GM18868 (cell line): ENCODE measurements at regions not wholly inside any gene's neighbourhood (a gene's known extent, or its start where the extent isn't known, plus 50 kb on each side); places are given as distances from the start of the nearest gene placed in this dataset.
"Not testable (repeated sequence)": the region's sequence is repeated elsewhere in the genome, so short reads cannot be mapped to it uniquely, and the experiment has no call there.

Source experiments
- ATAC-seq: cut with Tn5 transposase; IDR thresholded peaks from one replicate; pipeline ENCODE4 v1.9.1; 2021; ENCODE audit warnings: mild to moderate bottlenecking, moderate library complexity; ENCODE audit not compliant: unreplicated experiment

DNA sequence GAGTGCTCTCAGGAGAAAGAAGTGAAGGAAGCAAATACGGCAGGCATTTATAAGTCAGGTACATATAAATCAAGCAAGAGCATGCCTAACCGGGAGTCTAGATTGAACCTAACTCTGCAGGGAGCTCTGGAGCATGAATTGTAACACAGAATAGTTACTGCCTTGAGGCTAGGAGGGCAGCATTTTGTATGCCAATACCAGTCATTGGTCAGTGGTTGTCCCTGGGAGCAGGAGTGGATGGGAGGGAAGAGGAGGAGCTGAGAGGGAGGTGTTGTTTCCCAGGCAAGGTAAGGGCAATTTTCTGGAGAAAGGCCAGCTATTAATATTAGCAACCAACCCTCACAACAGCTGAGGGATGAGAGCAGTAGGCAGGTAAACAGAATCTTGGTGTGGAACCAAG, 224.7 kb upstream of the DCAF8L1 start:
- ATAC-seq = no peak

DNA sequence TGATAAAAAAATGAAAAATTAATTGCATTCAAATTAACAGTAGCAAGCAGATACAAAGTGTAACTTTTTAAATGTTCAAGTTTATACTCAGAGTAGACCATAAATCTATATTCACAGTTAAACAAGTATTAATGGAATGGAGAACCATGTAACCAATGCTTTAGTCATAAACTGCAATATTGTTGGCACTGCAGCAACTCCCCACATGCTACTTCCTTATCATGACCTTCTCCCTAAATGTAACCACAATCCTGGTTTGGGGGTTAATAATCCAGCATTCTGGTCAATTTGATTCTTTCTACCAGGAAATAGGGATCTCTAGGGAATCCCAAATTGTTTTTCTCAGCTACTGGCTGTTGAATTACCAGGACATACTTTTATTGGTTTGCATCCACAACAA, 223.9 kb upstream of the DCAF8L1 start:
- no peak for ATAC-seq

DNA sequence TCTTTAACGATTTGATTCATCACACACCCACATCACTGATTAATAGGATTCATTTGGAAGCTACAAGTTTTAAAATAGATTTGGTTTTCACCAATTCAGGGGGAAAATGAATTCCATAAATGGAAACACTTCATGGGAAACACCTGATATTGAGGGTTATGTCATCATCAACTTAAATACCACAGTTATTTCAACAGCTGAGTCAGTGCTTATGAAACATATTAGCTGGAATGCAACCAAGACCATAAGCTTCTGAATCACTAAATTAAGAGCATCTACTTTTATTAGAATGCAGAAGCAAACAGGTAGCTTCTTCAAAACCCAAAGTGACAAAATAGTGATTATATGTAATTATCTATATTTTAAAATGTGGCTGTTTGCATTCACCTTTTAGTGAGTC, 207.8 kb upstream of the DCAF8L1 start:
- ATAC-seq = no peak

DNA sequence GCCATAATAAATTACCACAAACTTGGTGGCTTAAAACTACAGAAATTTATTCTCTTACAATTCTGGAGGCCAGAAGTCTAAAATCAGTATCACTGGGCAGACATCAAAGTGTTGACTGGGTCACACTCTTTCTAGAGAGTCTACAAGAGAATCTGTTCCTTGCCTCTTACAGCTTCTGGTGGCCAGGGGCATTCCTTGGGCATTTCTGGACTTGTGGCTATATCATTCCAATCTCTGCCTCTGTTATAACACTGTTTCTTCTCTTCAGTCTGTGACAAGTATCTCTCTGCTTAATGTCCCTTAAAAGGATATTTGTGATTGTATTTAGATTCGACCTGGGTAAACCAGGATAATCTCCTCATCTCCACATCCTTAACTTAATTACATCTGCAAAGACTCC, 207.3 kb upstream of the DCAF8L1 start:
- ATAC-seq = no peak

DNA sequence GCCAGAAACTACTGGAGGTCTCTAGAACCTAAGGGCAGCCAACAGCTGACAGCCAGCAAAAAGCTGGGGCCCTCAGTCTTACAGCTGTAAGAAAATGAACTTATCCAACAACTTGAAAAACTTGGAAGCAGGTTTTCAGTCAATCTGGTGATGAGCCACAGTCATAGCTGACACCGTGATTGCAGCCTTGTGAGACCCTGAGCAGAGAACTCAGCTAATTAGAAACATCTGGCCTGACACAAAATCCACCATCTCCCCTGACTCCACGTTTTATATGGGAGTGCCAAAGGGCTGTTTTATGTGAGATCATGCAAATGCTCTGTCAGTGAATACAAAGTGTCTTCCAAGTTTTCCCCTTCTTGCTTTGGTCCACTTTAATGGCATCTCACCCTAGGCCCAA, 198.8 kb upstream of the DCAF8L1 start:
- ATAC-seq = no peak

DNA sequence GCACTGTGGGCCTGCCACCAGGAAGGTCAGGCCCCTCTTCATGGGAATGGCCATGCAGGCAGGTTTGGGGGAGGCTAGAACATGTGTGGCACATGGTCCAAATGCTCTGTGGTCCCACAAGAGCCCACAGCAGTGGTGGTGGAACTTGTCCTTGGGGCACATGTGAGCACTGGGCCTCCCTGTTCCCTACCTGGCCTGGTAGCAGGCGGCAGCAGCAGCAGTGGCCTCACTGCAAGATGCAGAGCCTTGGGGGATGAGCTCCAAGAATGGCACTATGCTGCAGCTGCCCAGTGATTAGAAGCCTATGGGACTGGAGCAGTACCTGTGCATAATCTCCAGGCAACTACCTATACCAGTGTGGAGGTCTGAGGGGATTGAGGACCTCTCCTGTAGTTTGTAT, 197.0 kb upstream of the DCAF8L1 start:
- no peak for ATAC-seq

DNA sequence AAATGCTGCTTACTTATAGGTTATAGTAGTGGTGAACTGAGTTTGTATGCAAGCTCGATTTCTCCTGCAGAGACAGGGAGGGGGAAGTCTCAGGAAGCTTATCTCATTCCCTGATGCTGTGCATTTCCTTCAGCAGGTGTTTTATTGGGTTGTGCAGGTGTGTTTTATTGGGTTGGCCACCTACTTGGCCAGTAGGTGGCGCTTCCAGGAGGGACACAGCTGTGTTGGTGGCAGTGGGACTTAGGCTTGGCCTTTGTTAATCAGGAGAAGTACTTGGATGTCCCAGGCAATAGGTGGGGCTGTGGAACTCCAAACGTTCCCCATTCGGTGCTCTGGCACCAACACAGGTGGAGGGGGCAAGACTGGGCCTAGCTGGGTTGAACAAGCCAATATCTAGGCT, 196.0 kb upstream of the DCAF8L1 start:
- ATAC-seq = no peak

DNA sequence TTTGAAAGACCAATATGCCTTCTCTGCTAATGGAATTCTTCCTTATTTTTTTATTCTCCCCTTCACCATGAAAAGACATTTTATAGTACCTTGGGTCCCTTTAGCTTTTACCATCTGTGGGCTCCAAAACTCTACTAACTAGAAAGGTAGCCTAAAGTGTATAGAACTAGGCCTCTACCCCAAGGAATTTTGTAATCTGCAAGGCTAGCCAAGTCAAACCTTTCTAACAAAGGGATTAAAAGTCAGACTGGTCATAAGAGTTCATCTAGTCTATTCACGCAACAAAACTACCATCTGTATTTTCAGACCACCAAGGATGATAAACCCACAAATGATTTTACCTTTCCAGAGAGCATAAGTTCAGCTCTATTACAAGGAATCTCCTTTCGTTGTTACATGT, 189.5 kb upstream of the DCAF8L1 start:
- no peak for ATAC-seq

DNA sequence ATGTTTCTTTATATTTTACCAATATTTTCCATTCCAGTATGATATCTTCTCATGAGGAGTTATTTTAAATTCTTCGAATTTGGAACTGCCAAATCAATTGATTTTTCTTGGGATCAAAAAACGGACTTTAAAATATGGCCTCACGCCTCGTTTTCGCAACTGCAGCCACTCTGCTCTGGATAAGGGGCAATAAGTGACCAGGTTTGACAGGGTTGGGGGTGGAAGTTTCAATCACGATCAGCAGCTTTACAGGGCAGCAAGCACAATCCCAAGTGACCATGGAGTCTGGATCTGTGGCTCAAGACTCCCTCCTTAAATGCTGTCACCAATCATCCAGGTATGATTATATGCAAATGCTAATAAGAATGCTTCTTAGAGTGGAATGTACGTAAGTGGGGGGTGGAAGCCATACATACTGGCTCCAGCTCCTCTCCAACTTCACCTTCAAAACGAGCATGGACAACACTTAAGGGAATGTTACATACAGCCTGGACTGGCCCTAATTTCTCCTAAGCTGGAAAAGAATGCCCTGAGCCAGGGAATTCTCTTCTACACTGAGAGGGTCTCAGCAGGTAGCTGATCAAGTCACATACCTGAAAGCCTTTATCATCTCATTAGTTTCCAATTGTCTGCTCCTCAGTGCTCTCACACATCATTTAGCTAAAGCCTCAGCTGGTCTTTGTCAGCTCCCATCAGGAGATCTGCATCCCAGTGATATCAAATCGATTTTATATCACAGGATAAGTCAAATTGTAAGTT, 176.9 kb upstream of the DCAF8L1 start:
- no peak for ATAC-seq

DNA sequence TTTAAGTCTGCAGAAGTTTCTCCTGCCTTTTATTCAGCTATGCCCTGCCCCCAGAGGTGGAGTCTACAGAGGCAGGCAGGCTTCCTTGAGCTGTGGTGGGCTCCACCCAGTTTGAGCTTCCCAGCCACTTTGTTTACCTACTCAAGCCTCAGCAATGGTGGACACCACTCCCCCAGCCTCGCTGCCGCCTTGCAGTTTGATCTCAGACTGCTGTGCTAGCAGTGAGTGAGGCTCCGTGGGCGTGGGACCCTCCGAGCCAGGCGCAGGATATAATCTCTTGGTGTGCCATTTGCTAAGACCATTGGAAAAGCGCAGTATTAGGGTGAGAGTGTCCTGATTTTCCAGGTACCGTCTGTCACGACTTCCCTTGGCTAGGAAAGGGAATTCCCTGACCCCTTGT, 171.0 kb upstream of the DCAF8L1 start:
- ATAC-seq = not testable (repeated sequence)

DNA sequence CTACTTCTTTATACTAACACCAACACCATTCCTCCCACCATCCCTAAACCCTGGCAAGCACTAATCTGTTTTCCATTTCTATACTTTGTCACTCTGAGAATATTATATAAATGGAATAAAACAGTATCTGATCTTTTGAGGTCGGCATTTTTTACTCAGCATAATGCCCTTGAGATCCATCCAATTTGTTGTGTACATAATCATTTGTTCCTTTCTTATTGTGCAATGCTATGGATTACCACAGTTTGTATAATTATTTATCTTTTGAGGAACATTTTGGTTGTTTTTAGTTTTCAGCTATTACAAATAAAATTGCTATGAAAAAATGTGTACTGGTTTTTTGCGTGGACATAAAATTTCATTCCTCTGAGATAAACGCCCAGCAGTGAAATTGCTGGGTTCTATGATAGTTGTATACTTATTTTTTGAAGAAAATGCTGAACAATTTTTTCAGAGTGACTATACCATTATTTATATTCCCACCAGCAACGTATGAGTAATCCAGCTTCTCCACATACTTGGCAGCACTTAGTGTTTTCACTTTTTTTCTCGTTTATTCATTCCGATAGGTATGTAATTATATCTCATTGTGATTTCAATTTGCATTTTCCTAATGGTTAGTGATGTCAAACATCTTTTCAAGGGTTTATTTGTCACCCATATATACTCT, 154.3 kb upstream of the DCAF8L1 start:
- no peak for ATAC-seq

DNA sequence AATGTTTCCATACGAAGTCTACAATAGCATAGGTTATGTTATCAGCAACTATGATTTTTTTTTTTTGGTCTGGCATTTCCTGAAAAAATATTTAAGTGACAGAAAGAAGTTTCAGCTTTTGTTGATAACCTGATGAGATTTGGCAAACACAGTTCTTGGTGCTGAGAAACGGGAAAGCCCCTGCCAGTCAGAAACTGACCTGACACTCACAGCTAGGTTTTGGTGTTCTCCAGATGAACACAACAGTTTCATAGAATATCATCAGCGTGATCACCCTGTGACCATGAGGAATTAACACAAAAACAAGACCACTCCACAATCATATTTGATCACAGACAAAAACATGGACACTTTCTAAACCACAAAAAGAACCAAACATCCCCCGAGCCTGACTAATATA, 152.5 kb upstream of the DCAF8L1 start:
- peak; percentile 88 for ATAC-seq

DNA sequence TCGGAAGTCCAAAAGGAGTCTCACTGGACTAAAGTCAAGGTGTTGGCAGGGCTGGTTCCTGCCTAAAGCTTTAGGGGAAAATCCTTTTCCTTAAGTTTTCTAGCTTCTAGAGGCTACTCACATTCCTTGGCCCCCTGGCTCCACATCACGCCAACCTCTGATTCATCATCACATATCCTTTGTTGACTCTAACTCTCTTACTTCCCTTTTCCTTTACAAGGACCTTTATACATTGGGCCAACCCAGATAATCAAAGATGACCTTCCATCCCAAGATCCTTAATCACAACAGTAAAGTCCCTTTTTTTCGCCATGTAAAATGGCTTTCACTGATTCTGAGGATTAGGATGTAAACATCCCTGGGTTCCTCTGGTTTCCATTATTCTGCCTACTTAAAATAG, 146.4 kb upstream of the DCAF8L1 start:
- no peak for ATAC-seq

DNA sequence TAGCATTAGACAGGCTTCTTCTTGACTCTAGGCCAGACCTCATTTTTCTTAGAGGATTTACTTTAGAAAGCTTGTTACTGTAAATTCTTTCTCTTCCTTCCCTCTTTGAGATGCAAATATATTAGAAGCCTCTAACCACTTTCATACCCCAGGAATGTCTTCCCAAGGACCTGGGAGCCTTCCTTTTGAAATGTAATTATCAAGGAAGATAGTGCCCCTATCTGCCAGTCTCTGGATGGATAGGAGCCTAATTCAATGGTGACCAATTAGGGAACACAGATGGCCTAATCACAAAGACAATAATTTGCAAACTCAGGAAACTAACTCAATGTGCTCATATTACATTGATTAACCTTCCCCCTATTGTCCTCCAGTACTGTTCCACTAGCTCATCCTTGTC, 145.6 kb upstream of the DCAF8L1 start:
- no peak for ATAC-seq

DNA sequence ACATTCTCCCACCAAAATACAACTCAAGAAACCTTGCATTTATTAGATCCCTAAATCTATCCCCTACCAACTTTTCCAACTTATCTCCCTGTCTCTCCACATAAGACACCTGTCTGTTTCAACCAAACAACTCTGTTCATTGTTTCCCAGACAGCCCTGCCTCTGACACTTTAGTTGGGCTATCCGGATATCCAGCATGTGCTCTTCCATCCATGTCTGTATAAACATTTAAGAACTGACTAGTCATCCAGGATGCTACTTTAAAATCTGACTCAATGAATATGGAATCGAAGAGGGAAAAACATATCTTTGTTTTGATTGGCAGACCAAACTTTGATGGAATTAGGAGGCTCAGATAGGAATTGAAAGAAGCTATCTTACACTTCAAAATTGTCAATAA, 143.2 kb upstream of the DCAF8L1 start:
- no peak for ATAC-seq

DNA sequence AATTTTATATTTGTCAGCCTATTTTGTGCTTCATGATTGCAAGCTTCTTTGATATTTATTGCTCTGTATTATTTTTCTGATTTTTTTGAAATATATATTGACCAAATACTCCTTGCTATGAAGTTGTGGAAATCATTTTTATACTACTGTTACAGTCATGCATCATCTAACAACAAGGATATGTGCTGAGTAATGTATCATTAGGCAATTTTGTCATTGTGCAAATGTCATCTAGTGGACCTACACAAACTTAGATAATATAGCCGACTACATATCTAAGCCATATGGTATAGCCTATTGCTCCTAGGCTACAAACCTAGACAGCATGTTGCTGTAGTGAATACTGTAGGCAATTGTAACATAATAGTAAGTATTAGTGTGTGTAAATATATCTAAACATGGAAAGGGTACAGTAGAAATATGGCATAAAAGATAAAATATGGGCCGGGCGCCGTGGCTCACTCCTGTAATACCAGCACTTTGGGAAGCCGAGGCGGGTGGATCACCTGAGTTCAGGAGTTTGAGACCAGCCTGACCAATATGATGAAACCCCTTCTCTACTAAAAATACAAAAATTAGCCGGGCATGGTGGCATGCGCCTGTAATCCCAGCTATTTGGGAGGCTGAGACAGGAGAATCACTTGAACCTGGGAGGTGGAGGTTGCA, 139.5 kb upstream of the DCAF8L1 start:
- not testable (repeated sequence) for ATAC-seq

DNA sequence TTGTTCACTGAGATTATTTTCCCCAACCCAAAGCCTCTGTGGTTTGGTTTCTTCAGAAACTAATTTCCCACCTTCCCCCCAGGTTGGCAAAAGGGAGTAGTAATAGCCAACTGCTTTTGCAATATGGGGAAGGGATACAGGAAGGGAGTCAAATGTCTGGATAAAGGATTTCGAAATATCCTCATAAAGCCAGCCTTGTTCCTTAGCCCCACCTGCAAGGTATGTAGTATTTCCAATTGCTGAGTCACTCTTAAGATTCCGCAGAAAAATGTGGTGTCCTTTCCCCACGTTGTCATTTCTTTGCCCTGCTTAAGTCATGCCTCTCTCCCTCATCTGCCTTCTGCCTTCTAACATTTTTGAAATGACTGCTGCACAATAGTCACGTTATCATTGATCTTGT, 138.8 kb upstream of the DCAF8L1 start:
- no peak for ATAC-seq

DNA sequence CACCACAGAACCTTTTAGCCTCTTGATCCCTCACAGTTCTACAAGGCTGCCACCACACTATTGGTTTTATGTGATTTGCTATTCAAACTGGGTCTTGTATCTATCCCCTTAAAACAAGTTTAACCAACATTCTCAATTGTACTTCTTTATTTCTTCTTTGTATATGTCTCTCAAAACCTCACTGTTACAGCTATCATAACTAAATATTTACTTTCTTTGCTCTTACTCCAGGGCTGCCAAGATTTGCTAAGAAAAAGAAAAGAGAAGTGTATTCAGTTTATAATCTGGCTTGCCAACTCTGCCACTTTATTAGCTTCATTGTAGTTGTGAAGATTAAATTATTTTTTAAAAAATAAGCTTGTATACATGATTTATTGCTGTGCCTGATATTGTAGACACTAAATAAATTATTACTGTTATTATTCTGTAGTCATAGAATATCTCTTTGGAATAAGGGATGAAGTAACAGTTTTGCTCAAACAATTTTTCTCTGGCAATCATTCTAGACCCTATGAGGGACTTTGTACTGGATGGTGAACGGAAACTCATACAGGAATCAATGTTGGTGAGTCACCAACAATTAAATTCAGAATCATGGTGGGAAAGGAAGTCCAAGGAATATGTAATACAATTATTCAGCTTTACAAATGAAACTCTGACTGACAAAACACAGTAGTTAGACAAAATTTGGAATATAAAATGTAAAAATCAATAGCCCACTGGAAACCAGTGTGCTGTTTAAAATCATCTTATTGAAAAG, 127.1 kb upstream of the DCAF8L1 start:
- no peak for ATAC-seq

DNA sequence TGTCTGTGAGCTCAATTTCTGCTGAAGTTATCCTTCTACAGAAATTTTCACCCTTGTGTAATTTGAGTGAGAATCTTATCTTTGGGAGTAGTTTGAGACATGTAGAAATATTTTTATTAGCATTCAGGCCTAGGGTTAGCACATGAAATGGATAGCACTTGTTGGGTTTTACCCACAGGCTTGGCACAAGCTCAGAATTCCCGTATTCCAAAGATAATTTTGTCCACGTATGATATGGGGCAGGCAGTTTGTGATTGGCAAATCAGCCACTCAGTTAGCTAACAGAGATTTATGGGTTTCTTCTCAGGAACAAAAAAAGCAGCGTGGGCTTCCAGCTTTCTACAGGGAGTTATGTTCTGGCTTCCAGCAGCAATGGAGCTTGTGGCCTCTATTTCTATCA, 117.9 kb upstream of the DCAF8L1 start:
- no peak for ATAC-seq

DNA sequence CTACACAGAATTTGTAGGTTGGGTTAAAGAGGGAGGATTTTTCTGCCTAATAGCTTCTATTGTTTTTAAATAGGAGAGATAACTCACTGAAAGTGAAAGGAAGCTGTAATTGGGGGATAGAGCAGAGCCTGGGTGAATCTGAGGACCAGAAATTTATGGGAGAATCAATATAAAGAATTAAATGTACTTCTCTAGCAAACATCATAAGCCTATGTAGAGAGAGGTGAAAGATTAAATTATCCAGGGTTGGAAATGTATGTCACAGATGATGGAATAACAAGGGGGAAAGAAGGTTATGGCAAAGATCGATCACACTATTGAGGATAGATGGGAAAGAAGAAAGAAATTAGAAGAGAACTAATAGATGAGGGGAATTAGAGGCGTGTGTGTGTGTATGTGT, 104.4 kb upstream of the DCAF8L1 start:
- no peak for ATAC-seq

DNA sequence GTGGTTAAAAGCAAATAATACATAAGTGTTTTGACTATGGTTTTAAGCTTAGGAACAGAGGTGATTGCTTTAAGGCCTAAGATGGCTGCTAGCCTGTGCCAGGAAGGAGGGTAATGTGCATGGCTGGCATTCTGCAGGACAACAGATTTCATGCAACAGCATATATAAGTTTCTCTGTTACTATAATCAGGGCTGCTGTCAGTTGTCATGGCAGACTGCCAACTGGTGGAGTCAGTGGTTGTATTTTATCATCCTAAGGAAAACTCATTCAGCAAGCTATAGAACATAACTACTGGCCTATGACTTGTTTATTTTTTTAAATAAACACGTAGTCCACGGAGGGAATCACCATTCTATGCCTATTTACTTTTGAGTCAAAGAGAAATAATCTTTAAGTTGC, 77.7 kb upstream of the DCAF8L1 start:
- ATAC-seq = no peak
